B cell (primary cell): ENCODE measurements at regions not wholly inside any gene's neighbourhood (a gene's known extent, or its start where the extent isn't known, plus 50 kb on each side); places are given as distances from the start of the nearest gene placed in this dataset.

ENCODE experiments used
- ATAC-seq: fragments of 200-7000 bp; cut with Tn5 transposase; one replicate; pipeline ENCODE4 v1.10.0; 2021; ENCODE audit warnings: low read depth, mild to moderate bottlenecking, moderate number of reproducible peaks, moderate library complexity
- CTCF ChIA-PET: fragments of 350-600 bp; sonication (Branson Sonifier 250); formaldehyde crosslinking; loops from one replicate; lab custom pipeline; 2021; ENCODE audit warnings: antibody characterized with exemption, inconsistent platforms; lab: Charles Lee
- POLR2A ChIA-PET: fragments of 350-600 bp; sonication (Branson Sonifier 250); formaldehyde crosslinking; loops from one replicate; lab custom pipeline; 2021; ENCODE audit warnings: antibody characterized with exemption; lab: Charles Lee
- DNase-seq: peaks from one replicate; pipeline ENCODE4 v3.0.0; 2013
- H2AFZ ChIP-seq: 2 replicates; pipeline ENCODE4 v1.6.1; 2012; ENCODE audit warnings: mild to moderate bottlenecking, low read depth, low read length; ENCODE audit not compliant: insufficient read depth, poor library complexity, severe bottlenecking
- H3K27ac ChIP-seq, 2 donors: 1 replicate in 1 of 2; 2 replicates in 1 of 2; pipeline ENCODE4 v1.5.1; 2012 to 2013; ENCODE audit warnings: low read length in 2 of 2, mild to moderate bottlenecking in 2 of 2, moderate library complexity in 1 of 2
- H3K27me3 ChIP-seq, 4 experiments: fragments of 200-600 bp in 1 of 4; sonication (generic) in 1 of 4; replicated peaks in 1 of 4; 1 replicate in 2 of 4; 2 replicates in 2 of 4; pipeline versions ENCODE4 v1.6.1 to v1.7.0; 2013 to 2016; ENCODE audit warnings: low read length in 3 of 4, mild to moderate bottlenecking in 2 of 4, mixed read lengths in 1 of 4, moderate library complexity in 1 of 4; ENCODE audit not compliant: insufficient read depth in 4 of 4, control insufficient read depth in 3 of 4; ENCODE audit errors: control extremely low read depth in 1 of 4
- H3K36me3 ChIP-seq, 2 experiments: replicated peaks in 1 of 2; 1 replicate in 1 of 2; 2 replicates in 1 of 2; pipeline versions ENCODE4 v1.6.1 to v1.7.1; 2013; ENCODE audit warnings: low read length in 1 of 2; ENCODE audit not compliant: insufficient read depth in 2 of 2, control insufficient read depth in 1 of 2; ENCODE audit errors: control extremely low read depth in 1 of 2, extremely low read depth in 1 of 2
- H3K4me1 ChIP-seq, 2 donors: fragments of 200-600 bp in 1 of 2; sonication (generic) in 1 of 2; 1 replicate in 1 of 2; 2 replicates in 1 of 2; pipeline versions ENCODE4 v1.5.1 to v1.6.1; 2013 to 2017; ENCODE audit warnings: low read length in 2 of 2; ENCODE audit not compliant: control insufficient read depth in 2 of 2, insufficient read depth in 2 of 2
- H3K4me2 ChIP-seq: replicated peaks from 2 replicates; pipeline ENCODE3; 2012; ENCODE audit warnings: mild to moderate bottlenecking, low read depth, low read length; ENCODE audit not compliant: poor library complexity, severe bottlenecking
- H3K4me3 ChIP-seq, 5 experiments: fragments of 200-600 bp in 1 of 5; sonication (generic) in 1 of 5; 1 replicate in 3 of 5; 2 replicates in 2 of 5; pipeline versions ENCODE4 v1.5.1 to v1.7.0; 2011 to 2016; ENCODE audit warnings: low read length in 4 of 5, mild to moderate bottlenecking in 4 of 5, low read depth in 2 of 5, control low read depth in 1 of 5, moderate library complexity in 1 of 5; ENCODE audit not compliant: insufficient read depth in 1 of 5; ENCODE audit errors: control extremely low read depth in 1 of 5, extremely low read depth in 1 of 5
- H3K79me2 ChIP-seq: fragments of 200-600 bp; sonication (generic); one replicate; pipeline ENCODE4 v1.6.0; 2016; ENCODE audit warnings: low read length; ENCODE audit not compliant: control insufficient read depth, insufficient read depth
- H3K9ac ChIP-seq: fragments of 200-600 bp; sonication (generic); 2 replicates; pipeline ENCODE4 v1.6.1; 2017; ENCODE audit warnings: mild to moderate bottlenecking, low read length, moderate library complexity
- H3K9me3 ChIP-seq, 3 donors: one replicate each; pipeline versions ENCODE4 v1.6.1 to v1.7.1; 2013; ENCODE audit warnings: low read length in 2 of 3; ENCODE audit not compliant: control insufficient read depth in 2 of 3, insufficient read depth in 1 of 3; ENCODE audit errors: control extremely low read depth in 1 of 3
- H4K20me1 ChIP-seq: 2 replicates; pipeline ENCODE4 v1.6.0; 2012; ENCODE audit warnings: mild to moderate bottlenecking, low read length; ENCODE audit not compliant: insufficient read depth, control insufficient read depth, poor library complexity, severe bottlenecking
- H3K27ac Mint-ChIP-seq: one replicate; pipeline ENCODE4 v1.8.0; 2021; ENCODE audit warnings: mixed read lengths
- H3K27me3 Mint-ChIP-seq: one replicate; pipeline ENCODE4 v1.8.0; 2021; ENCODE audit warnings: mixed read lengths
- H3K4me1 Mint-ChIP-seq: one replicate; pipeline ENCODE4 v1.8.0; 2021; ENCODE audit warnings: mixed read lengths
- H3K4me3 Mint-ChIP-seq: one replicate; pipeline ENCODE4 v1.8.0; 2021; ENCODE audit warnings: mixed read lengths
- H3K9me3 Mint-ChIP-seq: one replicate; pipeline ENCODE4 v1.8.0; 2022; ENCODE audit warnings: mixed read lengths; ENCODE audit not compliant: insufficient read depth
- CTCF ChIP-seq: fragments of 200-600 bp; IDR thresholded peaks from one replicate; pipeline ENCODE4 v1.8.0; 2022; ENCODE audit warnings: antibody characterized with exemption, mild to moderate bottlenecking
- EZH2 ChIP-seq: IDR thresholded peaks from 2 replicates; pipeline ENCODE4 v1.6.1; 2012; ENCODE audit warnings: borderline replicate concordance, low read depth, mild to moderate bottlenecking, moderate library complexity, low read length; ENCODE audit not compliant: insufficient read depth, poor library complexity, severe bottlenecking
- WGBS: methylation state at CpG from one replicate; pipeline ENCODE4 v1.1.5; 2013; ENCODE audit warnings: missing lambda C conversion rate; ENCODE audit not compliant: insufficient coverage; 5-methylcytosine and 5-hydroxymethylcytosine counted together
- intact Hi-C: fragments of 100-400 bp; cut with micrococcal nuclease; formaldehyde crosslinking; loops from one replicate; pipeline ENCODE4 v1.10.0; 2022

- WGBS: 91% methylated on average over 31 of the region's 36 CpGs
- no peak overlapping the region for H3K27ac Mint-ChIP-seq
These were observed 378.1 kb upstream of the TLE4 start for GRCh38 chr9:79193501-79194223.

GRCh38 chr9:79195879-79196278 is 375.9 kb upstream of the TLE4 start:
- Histone ChIP-seq H3K27ac (no peak overlapping the region), H3K4me2 (no peak overlapping the region), H3K9me3 (no peaks in the 10 kb centered on the region), H2AFZ (no peak overlapping the region), H3K36me3 (no peaks in the 10 kb centered on the region), H3K4me3 (no peak overlapping the region), H4K20me1 (no peaks in the 10 kb centered on the region), H3K27me3 (peaks cover 0 to 7% (median 0%) of the 10 kb centered on the region in 4 experiments), H3K9ac (no peak overlapping the region), H3K4me1 (no peaks in the 10 kb centered on the region), H3K79me2 (no peaks in the 10 kb centered on the region)
- DNase-seq: no peak
- ChIA-PET CTCF (interaction anchor here (0.7 kb wide), 1 partner anchor 19 kb away, joined by 5 read pairs; no protein-coding TSS in a partner anchor), POLR2A (no interaction called here)
- no peak for ATAC-seq
- Mint-ChIP-seq H3K27ac (no peak overlapping the region), H3K4me3 (no peak overlapping the region), H3K9me3 (no peaks in the 10 kb centered on the region), H3K27me3 (peaks cover 6% of the 10 kb centered on the region), H3K4me1 (no peaks in the 10 kb centered on the region)
- intact Hi-C loops: no loop called here
- TF ChIP-seq CTCF: no peak
- TF ChIP-seq EZH2: no peak

More at GRCh38 chr9:79193501-79194223, 378.1 kb upstream of the TLE4 start:
- CTCF ChIA-PET: no interaction called here
- no peak overlapping the region for H2AFZ ChIP-seq
- no peaks in the 10 kb centered on the region for H3K27me3 ChIP-seq
- Mint-ChIP-seq H3K9me3 (no peaks in the 10 kb centered on the region), H3K27me3 (no peaks in the 10 kb centered on the region), H3K4me1 (no peaks in the 10 kb centered on the region), H3K4me3 (no peak overlapping the region)
- POLR2A ChIA-PET: no interaction called here
- intact Hi-C loops: no loop called here
- no peak overlapping the region for H3K27ac ChIP-seq
- H3K36me3 ChIP-seq: no peaks in the 10 kb centered on the region
- TF ChIP-seq EZH2 (no peak), CTCF (no peak)
- no peak overlapping the region for H3K4me2 ChIP-seq
- H3K9me3 ChIP-seq: no peaks in the 10 kb centered on the region
- no peaks in the 10 kb centered on the region for H3K4me1 ChIP-seq
- no peaks in the 10 kb centered on the region for H4K20me1 ChIP-seq
- DNase-seq (no peak), ATAC-seq (no peak)
- no peak overlapping the region for H3K9ac ChIP-seq
- H3K4me3 ChIP-seq: no peak overlapping the region
- H3K79me2 ChIP-seq: no peaks in the 10 kb centered on the region
